ENCODE measurements at regions not wholly inside any gene's neighbourhood (a gene's known extent, or its start where the extent isn't known, plus 50 kb on each side); places are given as distances from the start of the nearest gene placed in this dataset.

GRCh38 chr3:24725514-24726255 is 231.0 kb upstream of the THRB start:
- TF ChIP-seq MYC (IDR thresholded peaks at IDR 0.05; ENCODE audit: low read depth, low read length): no peak
- TF ChIP-seq MAX (IDR thresholded peaks at IDR 0.05; ENCODE audit: low read depth, low read length): no peak
- TF ChIP-seq POLR2A (IDR thresholded peaks at IDR 0.05; ENCODE audit: extremely low read depth, insufficient read length): no peak
- no peak for TF ChIP-seq CTCF (IDR thresholded peaks at IDR 0.05; ENCODE audit: low read depth, low read length)
- H3K4me3 ChIP-seq (ENCODE audit: low read depth, low read length): no peak overlapping the region
- no peak for DNase-seq (ENCODE audit: low read depth)

GRCh38 chr3:24726423-24726822 is 231.8 kb upstream of the THRB start:
- no peak for TF ChIP-seq POLR2A (IDR thresholded peaks at IDR 0.05; ENCODE audit: extremely low read depth, insufficient read length)
- TF ChIP-seq MYC (IDR thresholded peaks at IDR 0.05; ENCODE audit: low read depth, low read length): no peak
- no peak for TF ChIP-seq CTCF (IDR thresholded peaks at IDR 0.05; ENCODE audit: low read depth, low read length)
- TF ChIP-seq MAX (IDR thresholded peaks at IDR 0.05; ENCODE audit: low read depth, low read length): no peak

GRCh38 chr3:24730173-24730572 is 235.5 kb upstream of the THRB start:
- DNase-seq (ENCODE audit: low read depth): no peak
- no peak for TF ChIP-seq CTCF (IDR thresholded peaks at IDR 0.05; ENCODE audit: low read depth, low read length)
- no peak for TF ChIP-seq POLR2A (IDR thresholded peaks at IDR 0.05; ENCODE audit: extremely low read depth, insufficient read length)
- no peak for TF ChIP-seq MAX (IDR thresholded peaks at IDR 0.05; ENCODE audit: low read depth, low read length)
- TF ChIP-seq MYC (IDR thresholded peaks at IDR 0.05; ENCODE audit: low read depth, low read length): no peak
- H3K4me3 ChIP-seq (ENCODE audit: low read depth, low read length): no peak overlapping the region

More at GRCh38 chr3:24726423-24726822, 231.8 kb upstream of the THRB start:
- DNase-seq (ENCODE audit: low read depth): no peak
- H3K4me3 ChIP-seq (ENCODE audit: low read depth, low read length): no peak overlapping the region

GRCh38 chr3:24734019-24734418 is 239.4 kb upstream of the THRB start:
- no peak overlapping the region for H3K4me3 ChIP-seq (ENCODE audit: low read depth, low read length)
- TF ChIP-seq POLR2A (IDR thresholded peaks at IDR 0.05; ENCODE audit: extremely low read depth, insufficient read length) (no peak), CTCF (IDR thresholded peaks at IDR 0.05; ENCODE audit: low read depth, low read length) (no peak), MAX (IDR thresholded peaks at IDR 0.05; ENCODE audit: low read depth, low read length) (no peak), MYC (IDR thresholded peaks at IDR 0.05; ENCODE audit: low read depth, low read length) (no peak)
- no peak for DNase-seq (ENCODE audit: low read depth)

- no peak for TF ChIP-seq MAX (IDR thresholded peaks at IDR 0.05; ENCODE audit: low read depth, low read length)
- no peak for TF ChIP-seq CTCF (IDR thresholded peaks at IDR 0.05; ENCODE audit: low read depth, low read length)
- no peak for TF ChIP-seq POLR2A (IDR thresholded peaks at IDR 0.05; ENCODE audit: extremely low read depth, insufficient read length)
- TF ChIP-seq MYC (IDR thresholded peaks at IDR 0.05; ENCODE audit: low read depth, low read length): no peak
- H3K4me3 ChIP-seq (ENCODE audit: low read depth, low read length): no peak overlapping the region
- DNase-seq (ENCODE audit: low read depth): no peak
Measured at GRCh38 chr3:24736701-24737100, 242.1 kb upstream of the THRB start.

All from NB4 (cell line).